ENCODE measurements at regions not wholly inside any gene's neighbourhood (a gene's known extent, or its start where the extent isn't known, plus 50 kb on each side); places are given as distances from the start of the nearest gene placed in this dataset.
"Not testable (repeated sequence)": the region's sequence is repeated elsewhere in the genome, so short reads cannot be mapped to it uniquely, and the experiment has no call there.

GRCh38 chr11:42840176-42840829, 471.5 kb upstream of the API5 start:
- TF ChIP-seq CTCF (conservative IDR thresholded peaks at IDR 0.05; ENCODE audit: low read depth, low read length): no peak
- no peak overlapping the region for H3K4me3 ChIP-seq (ENCODE audit: low read depth, low read length)
- no peak for DNase-seq (ENCODE audit: low read depth)

GRCh38 chr11:42840860-42841259, 470.9 kb upstream of the API5 start:
- DNase-seq (ENCODE audit: low read depth): no peak
- no peak overlapping the region for H3K4me3 ChIP-seq (ENCODE audit: low read depth, low read length)
- TF ChIP-seq CTCF (conservative IDR thresholded peaks at IDR 0.05; ENCODE audit: low read depth, low read length): no peak

DNA sequence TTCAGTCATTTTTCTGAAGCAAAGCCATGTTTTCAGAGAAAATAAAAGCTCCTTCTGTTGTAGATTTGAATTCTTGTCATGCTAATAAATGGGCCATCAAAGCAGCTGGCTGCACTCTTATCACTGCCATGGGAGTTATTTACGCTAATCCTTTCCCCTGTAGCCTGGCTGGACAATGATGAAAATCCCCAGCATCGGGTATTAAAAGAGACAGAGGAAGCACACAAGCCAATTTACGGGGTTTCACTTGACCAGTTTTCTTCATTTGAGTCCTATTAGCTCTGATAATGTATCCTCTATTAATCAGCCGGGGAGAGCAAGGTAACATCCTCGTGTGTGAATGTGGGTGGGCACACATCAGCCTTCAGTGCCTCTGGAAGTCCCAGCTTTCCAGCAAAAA, 470.2 kb upstream of the API5 start:
- no peak overlapping the region for H3K4me3 ChIP-seq (ENCODE audit: low read depth, low read length)
- no peak for TF ChIP-seq CTCF (conservative IDR thresholded peaks at IDR 0.05; ENCODE audit: low read depth, low read length)
- DNase-seq (ENCODE audit: low read depth): no peak

DNA sequence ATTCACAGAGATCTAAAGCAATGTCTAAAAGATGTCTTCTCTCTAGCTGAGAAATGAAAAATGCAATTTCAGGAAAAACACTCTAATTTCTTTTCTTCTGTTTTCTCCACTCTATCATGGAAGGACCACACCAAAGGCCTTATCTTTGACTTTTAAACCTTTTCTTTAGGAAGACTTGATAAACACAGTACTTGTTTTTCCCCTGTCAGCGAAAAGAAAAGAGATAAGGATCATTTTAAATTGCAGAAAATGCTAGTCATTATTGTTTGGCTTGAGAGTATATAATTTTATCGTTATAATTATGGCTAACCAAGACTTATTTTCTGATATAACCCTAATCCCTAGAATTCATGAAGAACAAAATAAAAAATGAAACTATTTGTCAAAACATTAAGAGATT, 462.4 kb upstream of the API5 start:
- no peak for DNase-seq (ENCODE audit: low read depth)
- no peak for TF ChIP-seq CTCF (conservative IDR thresholded peaks at IDR 0.05; ENCODE audit: low read depth, low read length)
- no peak overlapping the region for H3K4me3 ChIP-seq (ENCODE audit: low read depth, low read length)

DNA sequence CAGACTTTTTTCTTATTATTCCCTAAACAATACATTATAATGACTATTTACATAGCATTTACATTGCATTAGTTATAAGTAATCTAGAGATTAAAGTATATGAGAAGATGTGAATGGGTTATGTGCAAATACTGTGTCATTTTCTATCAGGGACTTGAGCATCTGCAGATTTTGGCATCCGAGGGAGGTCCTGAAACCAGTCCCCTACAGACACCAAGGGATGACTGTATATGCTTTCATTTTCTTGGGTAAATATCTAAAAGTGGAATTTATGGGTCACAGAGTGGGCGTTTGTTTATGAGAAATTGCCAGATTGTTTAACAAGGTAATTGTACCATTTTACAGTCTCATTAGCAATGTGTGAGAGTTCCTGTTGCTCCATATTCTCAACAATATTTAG, 454.5 kb upstream of the API5 start:
- no peak overlapping the region for H3K4me3 ChIP-seq (ENCODE audit: low read depth, low read length)
- no peak for TF ChIP-seq CTCF (conservative IDR thresholded peaks at IDR 0.05; ENCODE audit: low read depth, low read length)
- DNase-seq (ENCODE audit: low read depth): no peak

- no peak for DNase-seq (ENCODE audit: low read depth)
- no peak overlapping the region for H3K4me3 ChIP-seq (ENCODE audit: low read depth, low read length)
- no peak for TF ChIP-seq CTCF (conservative IDR thresholded peaks at IDR 0.05; ENCODE audit: low read depth, low read length)
These were observed 441.3 kb upstream of the API5 start for GRCh38 chr11:42870480-42870879.

DNA sequence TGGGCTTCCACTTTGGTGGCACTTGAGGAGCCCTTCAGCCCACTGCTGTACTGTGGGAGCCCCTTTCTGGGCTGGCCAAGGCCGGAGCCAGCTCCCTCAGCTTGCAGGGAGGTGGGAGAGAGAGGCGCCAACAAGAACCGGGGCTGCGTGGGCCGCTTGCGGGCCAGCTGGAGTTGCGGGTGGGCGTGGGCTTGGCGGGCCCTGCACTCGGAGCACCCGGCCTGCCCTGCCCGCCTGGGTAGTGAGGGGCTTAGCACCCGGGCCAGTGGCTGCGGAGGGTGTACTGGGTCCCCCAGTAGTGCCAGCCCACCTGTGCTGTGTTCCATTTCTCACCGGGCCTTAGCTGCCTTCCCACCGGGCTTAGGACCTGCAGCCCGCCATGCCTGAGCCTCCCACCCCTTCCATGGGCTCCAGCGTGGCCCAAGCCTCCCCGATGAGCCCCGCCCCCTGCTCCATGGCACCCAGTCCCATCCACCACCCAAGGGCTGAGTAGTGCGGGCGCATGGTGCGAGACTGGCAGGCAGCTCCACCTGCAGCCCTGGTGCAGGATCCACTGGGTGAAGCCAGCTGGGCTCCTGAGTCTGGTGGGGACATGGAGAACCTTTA, 437.9 kb upstream of the API5 start:
- DNase-seq (ENCODE audit: low read depth); H3K4me3 ChIP-seq (ENCODE audit: low read depth, low read length): not testable (repeated sequence)

DNA sequence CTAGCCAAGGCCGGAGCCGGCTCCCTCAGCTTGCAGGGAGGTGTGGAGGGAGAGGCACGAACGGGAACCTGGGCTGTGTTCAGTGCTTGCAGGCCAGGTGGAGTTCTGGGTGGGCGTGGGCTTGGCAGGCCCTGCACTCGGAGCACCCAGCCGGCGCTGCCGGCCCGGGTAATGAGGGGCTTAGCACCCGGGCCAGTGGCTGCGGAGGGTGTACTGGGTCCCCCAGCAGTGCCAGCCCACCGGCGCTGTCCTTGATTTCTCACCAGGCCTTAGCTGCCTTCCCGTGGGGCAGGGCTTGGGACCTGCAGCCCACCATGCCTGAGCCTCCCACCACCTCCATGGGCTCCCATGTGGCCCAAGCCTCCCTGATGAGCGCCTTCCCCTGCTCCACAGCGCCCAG, 430.5 kb upstream of the API5 start:
- H3K4me3 ChIP-seq (ENCODE audit: low read depth, low read length); DNase-seq (ENCODE audit: low read depth): not testable (repeated sequence)
